8988T (cell line): ENCODE measurements at regions not wholly inside any gene's neighbourhood (a gene's known extent, or its start where the extent isn't known, plus 50 kb on each side); places are given as distances from the start of the nearest gene placed in this dataset.

Source experiments
- DNase-seq: peaks from one replicate; pipeline ENCODE4 v3.0.0; 2011

DNA sequence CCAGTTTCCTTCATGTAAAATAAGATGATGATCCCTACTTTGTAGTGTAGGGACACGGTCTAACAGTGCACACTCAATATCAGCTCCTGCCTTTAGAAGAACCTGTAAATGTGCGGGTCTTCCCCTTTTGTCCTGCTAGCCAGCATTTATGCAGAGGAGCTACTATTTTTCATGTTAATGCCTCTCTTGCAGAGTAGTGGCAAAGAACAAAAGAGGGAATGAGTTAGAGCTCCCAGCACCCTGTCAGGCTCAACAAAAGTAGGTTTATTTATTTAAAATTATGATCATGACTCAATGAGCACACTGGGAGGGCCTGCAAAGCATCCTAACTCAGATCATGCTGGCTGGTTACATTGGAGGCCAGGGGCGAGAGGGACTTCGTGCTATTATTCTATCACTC lies 414.5 kb upstream of the COBL start:
- no peak for DNase-seq

GRCh38 chr7:51727441-51727840 lies 410.8 kb upstream of the COBL start:
- DNase-seq = no peak

DNA sequence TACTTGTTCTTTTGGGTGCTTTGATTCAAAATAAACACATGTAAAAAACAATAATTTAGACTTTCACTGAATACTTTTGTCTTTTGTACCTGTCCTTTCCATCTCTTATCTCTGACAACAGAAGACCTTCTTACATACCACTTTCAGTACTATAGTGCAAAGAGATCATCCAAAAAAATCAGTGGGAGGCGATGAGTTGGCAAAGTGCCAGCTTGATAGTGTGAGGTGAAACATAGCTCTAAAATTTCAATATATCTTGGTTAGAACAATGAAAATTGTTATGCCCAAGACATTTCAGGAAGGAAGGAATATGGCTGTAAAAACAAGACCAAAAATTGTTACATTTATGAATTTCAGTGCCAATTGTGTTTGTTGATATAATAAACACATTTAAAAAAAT lies 390.2 kb upstream of the COBL start:
- no peak for DNase-seq

- no peak for DNase-seq
Measured at GRCh38 chr7:51705701-51706100, 389.1 kb upstream of the COBL start.

DNA sequence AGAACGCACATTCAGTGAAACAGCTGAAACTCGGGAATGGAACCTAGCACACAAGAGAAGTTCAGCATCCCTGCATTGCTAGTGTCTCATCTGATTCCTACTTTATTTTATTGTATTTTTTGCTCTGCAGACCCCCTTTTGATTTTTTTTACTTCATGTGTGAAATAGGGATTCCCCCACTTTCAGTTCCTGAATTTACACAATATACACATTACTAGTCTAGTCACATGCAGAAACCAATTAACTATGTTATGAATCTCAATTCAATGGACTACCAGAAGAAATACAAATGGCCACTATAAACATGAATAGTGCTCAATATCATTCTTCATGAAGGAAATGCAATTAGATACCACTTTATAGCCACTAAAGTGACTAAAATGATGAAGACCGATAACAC lies 386.1 kb upstream of the COBL start:
- no peak for DNase-seq

- DNase-seq = no peak
Measured at GRCh38 chr7:51701935-51702334, 385.3 kb upstream of the COBL start.

DNA sequence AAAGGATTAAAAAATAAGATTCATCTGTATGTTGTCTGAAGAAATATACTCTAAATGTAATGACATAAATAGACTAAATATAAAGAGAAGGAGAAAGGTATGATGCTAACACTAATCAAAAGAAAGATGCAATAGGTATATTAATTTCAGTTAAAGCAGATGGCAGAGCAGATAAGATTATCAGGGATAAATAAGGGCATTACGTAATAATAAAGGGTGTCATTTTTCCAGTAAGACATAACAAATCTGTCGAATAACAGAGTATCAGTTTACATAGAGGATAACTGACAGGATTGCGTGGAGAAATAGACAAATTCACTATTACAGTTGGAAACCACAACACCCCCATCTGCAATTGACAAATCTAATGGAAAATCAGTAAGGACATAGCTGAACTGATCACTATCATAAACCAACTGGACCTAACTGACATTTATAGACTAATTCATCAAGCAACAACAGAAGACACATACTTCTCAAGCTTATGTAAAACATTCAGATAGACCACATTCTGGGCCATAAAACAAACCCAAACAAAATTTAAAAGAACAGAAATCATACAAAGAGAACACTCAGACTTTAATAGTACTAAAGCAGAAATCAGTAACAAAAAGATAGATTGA lies 384.1 kb upstream of the COBL start:
- DNase-seq = no peak

DNA sequence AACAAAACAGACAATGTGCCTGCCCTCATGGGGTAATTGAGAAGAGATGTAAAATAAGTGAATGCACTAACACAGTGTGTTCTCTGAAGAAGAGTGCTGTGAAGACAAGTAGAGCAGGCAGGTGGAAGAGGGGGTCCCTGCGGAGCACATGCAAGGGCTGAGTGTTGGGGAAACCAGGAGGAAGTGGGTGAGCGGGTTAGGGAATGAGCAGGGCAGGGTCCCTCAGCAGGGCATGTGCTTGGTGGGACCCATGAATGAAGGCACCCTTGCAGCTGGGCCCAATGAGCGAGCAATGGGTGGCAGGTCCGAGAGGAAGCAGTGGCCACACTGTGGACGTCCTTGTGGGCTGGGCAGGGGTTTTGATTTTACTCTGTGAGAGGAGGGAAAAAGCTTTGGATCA lies 376.6 kb upstream of the COBL start:
- no peak for DNase-seq

DNA sequence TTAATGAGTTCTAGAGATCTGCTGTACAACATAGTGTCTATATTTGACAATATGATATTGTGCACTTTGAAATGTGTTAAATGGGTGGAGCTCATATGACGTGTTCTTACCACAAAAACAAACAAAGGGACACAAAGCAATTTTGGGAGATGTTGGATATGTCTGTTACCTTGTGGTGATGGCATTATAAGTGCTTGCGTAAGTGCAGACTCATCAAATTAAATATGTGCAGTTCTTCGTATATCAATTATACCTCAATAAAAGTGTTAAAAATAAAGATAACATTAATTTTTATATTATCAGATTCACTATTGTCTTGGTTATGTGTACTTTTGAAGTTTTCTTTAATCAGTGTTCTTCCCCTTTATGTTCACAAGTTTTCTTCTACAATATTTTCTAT lies 372.9 kb upstream of the COBL start:
- DNase-seq = no peak

- DNase-seq = no peak
Measured at GRCh38 chr7:51685794-51686193, 369.2 kb upstream of the COBL start.

GRCh38 chr7:51680594-51681399 lies 364.2 kb upstream of the COBL start:
- DNase-seq = no peak

- DNase-seq = no peak
Measured at GRCh38 chr7:51679358-51679757, 362.7 kb upstream of the COBL start.

DNA sequence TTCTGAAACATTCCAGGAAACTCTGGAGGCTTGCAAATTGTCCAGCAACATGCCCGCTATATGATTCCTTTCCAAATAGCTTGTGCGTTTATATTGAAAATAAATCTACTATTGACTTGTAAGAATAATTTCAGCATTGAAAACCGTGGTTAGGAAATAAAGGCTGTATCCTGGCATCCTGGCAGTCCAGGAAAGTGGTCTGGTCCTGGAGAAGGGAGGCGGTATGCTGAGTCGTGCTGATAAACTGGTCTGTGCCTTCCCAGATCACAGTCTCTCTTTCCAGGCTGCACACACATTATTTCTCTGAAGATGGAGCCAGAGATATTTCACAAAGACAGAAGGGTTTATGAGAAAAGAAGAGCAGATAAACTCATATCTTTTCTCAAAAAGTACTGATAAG lies 350.1 kb upstream of the COBL start:
- DNase-seq = no peak

- DNase-seq = no peak
Measured at GRCh38 chr7:51666266-51666665, 349.7 kb upstream of the COBL start.

DNA sequence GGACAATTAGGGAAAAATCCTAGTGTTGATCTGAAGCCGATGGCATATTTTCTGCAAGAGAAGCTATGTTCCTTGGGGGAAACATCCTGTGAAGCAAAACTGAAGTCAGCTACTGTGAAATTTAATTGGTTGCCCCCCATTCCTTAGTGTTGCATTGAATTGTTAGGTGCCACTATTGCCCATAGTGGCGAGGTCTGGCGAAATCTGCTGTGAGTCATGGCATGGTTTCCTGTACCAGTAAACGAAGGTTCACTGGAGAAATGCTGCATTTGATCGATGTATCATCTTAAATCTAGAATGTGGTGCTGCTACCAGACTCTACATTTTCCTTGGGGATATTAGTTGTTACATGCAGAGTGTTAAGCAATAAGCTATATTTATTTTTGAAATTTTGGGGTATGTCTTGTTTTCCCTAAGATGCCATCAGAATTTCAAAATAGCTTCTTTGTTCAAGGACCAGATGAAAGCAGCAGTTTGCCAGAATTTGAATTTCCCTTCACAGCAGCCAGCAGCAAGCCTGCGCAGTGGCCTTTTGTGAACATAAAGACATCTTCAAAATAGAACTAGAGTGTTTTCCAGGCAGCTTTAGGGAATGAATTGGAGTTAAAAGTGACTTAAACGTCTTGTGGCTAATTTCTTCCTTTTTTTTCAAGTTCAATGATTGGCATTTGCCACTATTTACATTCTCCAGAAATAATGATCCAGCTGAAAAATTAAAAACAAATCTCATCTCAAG lies 348.6 kb upstream of the COBL start:
- DNase-seq = no peak

DNA sequence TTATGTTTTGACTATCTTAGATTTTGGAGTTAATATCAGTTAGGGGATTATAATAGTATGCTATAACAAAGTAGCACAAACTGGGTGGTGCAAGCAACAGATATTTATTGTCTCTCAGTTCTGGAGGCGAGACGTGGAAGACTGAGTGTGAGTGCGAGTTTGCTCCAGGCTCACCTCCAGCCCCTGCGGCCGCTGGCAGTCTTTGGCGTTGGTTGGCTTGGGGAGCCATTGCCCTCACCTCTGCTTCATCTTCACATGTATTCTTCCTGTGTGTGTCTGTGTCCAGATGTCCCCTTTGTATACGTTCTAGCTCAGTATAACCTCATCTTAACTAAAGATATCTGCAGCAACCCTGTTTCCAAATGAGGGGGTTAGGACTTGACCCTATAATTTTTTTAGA lies 343.9 kb upstream of the COBL start:
- no peak for DNase-seq

GRCh38 chr7:51658684-51659083 lies 342.1 kb upstream of the COBL start:
- DNase-seq = no peak

DNA sequence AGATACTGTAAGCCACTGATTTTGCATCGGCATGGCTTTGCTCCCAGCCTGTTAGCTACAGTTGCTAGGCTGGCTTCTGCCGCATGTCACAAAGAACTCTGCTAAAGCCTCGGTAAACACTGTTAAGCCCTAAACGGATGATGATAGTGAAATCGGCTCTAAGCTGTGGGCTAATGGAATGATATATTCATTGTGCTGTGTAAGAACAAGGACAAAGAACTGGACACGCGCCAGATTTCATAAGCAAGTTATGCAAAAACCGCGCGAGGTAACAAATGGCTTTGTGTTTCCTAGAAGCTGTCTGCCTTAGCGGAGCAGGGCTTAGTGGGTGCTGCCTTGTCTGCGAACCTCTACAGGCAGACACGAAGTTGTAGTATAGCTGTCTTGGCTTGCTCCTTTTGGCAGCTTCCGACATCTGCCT lies 331.3 kb upstream of the COBL start:
- DNase-seq = no peak

- no peak for DNase-seq
Measured at GRCh38 chr7:51647486-51647885, 330.9 kb upstream of the COBL start.

GRCh38 chr7:51645702-51646298 lies 329.2 kb upstream of the COBL start:
- DNase-seq = no peak

DNA sequence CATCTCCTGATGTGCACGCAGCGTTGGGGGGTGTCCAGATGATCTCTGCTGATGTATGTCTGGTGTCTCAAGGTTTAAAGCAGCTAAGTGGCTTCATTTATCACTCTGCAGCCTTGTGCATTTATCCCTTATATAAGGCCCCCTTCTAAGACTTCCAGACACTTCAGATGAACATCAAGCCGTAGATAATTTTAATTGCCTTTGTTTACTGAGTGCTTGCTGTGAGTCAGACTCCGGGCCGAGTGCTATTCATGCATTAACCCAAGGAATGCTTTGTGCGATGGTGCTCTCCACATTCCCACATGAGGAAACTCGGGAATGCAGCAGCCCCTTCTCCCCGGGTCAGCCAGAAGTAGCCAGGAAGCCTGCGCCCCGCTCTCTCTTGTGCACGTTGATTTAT lies 328.6 kb upstream of the COBL start:
- DNase-seq = no peak

DNA sequence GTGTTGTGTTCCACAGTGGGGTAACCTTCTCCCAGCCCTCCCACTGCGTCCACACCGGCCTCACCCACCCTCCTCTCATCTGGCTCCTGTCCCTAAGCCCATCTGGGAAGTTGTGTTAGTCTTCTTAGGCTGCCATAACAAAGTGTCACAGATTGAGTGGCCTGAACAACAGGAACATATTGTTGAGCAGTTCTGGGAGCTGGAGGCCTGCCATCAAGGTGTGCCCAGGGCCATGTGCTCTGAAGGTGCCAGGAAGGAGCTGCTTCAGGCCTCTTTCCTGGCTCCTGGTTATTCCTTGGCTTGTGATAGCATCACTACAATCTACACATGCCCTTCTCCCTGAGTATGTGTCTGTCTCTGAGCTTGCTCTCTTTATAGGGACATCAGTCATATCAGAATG lies 327.6 kb upstream of the COBL start:
- DNase-seq = no peak

DNA sequence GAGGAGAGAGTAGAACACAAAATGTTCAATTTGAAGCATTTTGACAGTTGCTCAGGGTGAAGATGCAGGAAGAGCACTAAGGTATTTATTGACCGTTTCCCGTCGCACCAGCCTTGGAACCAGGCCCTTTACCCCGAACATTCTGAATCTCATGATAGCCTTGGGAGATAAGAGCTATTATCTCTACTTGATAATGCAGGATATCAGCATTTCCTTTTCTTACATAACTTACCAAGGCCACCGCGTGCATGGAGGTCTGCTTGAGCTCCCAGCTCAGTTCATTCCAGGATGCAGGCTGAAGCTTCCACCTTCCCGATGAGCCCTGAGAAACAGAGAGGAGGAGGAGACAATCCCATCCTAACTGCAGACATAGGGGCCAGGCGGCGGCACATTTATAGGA lies 324.2 kb upstream of the COBL start:
- DNase-seq = no peak
